LNCaP clone FGC (cell line): ENCODE measurements at regions not wholly inside any gene's neighbourhood (a gene's known extent, or its start where the extent isn't known, plus 50 kb on each side); places are given as distances from the start of the nearest gene placed in this dataset.

Experiments used
- DNase-seq: peaks from one replicate; pipeline ENCODE4 v3.0.0-alpha.2; 2011; ENCODE audit warnings: low read depth
- H3K4me3 ChIP-seq: 2 replicates; pipeline ENCODE4 v1.5.1; 2011; ENCODE audit warnings: mild to moderate bottlenecking, low read depth, low read length, control low read depth
- TF ChIP-seq, protein P1 (sequence below): IDR thresholded peaks from 2 replicates; pipeline ENCODE4 v1.5.1; 2012; ENCODE audit warnings: mild to moderate bottlenecking; ENCODE audit not compliant: control insufficient read depth, insufficient read depth; ENCODE audit errors: extremely low read depth

DNA sequence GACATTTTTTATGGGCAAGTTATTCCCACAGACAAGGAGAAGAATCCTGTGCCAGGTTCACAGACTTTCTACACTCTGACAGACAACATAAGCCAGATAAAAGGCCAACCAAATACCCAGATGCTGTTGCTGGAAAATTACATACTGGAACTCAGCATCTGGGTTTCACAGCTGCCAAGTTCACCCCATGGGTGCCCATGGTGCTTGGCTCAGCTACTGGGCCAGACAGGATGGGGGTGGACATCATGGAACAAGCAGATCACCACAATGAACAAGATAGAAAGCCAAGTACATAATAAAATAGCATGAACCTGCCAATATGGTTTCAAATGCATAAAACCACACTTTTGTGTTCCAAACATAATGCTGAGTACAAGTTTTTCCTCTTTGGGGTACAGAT, 999.8 kb downstream of the NR2F1-AS1 start:
- H3K4me3 ChIP-seq, result no peak overlapping the region
- no peak for DNase-seq
- TF ChIP-seq, protein P1, sequence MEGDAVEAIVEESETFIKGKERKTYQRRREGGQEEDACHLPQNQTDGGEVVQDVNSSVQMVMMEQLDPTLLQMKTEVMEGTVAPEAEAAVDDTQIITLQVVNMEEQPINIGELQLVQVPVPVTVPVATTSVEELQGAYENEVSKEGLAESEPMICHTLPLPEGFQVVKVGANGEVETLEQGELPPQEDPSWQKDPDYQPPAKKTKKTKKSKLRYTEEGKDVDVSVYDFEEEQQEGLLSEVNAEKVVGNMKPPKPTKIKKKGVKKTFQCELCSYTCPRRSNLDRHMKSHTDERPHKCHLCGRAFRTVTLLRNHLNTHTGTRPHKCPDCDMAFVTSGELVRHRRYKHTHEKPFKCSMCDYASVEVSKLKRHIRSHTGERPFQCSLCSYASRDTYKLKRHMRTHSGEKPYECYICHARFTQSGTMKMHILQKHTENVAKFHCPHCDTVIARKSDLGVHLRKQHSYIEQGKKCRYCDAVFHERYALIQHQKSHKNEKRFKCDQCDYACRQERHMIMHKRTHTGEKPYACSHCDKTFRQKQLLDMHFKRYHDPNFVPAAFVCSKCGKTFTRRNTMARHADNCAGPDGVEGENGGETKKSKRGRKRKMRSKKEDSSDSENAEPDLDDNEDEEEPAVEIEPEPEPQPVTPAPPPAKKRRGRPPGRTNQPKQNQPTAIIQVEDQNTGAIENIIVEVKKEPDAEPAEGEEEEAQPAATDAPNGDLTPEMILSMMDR, result no peak

DNA sequence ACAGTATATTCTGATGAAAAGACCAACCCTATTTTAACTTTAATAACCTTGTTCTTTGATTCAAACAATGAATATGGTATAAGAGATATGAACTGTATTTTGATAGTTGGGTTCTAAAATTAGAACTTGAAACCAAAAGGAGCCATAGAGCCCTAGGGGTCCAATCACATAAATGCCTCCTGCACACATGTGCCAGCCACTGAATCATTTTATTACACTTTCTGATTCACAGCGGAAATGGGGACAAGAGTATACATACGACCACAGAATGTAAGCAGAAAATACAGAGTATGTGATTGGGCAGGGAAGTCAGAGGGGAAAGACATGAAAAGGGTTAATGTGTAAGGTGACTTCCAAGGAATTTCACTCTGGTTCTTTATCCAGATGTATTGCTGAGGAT, 1000.2 kb downstream of the NR2F1-AS1 start:
- DNase-seq, result no peak
- TF ChIP-seq, protein P1, result no peak
- no peak overlapping the region for H3K4me3 ChIP-seq

DNA sequence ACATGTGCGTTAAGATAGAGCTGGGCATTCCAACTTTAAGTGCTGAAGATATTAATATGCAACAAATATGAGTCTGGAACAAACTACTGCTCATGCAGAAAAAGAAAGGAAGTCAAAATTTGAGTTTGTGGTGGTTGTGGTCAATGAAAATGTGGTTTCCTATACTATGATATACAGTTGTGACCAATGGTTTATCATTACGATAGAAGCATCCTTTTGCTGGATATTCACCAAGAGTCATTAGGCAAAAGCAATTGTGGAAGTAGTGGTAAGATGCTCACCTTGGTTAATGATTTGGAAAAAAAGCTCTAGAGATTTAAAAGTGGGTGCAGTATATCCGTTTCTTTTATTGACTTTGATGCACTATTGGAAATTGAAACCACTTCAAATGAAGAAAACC, 1007.0 kb downstream of the NR2F1-AS1 start:
- no peak for DNase-seq
- TF ChIP-seq, protein P1, result no peak
- no peak overlapping the region for H3K4me3 ChIP-seq

DNA sequence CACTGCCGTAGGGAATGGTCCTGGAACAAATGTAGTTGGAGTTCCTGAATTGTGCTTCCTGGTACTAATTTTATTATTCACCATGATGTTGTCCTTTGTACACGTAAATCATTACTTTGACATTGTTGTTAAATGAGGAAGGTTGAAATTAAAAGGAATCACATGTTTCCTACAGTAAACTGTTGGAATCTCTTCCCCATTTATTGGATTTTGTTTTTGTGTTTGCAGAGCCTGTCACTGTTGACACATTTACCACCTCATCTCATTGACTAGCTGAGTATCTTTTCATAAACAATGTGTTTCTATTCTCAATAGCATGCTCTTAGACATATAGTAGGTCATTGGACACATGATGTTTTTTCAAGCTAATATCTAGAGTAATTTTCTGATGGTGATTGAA, 1012.5 kb downstream of the NR2F1-AS1 start:
- DNase-seq, result no peak
- H3K4me3 ChIP-seq, result no peak overlapping the region
- TF ChIP-seq, protein P1, result no peak

DNA sequence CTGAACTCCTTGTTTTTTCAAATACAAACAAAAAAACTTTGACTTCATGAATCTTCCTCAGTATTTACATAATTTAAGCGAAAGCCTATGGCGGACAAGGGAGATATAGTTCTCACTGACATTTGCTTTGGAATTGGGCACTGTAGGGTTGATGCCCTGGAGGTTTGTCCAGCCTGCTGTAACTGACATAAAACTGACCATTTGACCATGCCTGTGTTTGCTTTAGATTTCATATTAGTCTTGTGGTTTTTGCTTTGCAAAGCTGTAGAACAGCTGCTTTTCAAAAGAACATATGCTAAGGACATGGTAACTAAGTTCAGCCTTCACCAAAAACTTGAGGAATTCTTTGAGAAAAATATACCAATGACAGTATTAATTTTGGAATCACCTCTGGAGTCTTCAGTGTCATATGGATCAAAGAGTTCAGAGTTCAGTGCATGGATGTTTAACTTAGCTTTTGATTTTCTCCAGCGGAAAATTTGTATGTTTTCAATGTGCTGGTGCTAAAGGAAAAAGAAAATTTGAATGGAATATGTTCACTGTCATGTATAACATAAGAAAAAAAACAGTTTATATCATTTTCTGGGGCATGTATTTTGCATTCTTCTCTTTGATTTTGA, 1013.1 kb downstream of the NR2F1-AS1 start:
- no peak for DNase-seq
- TF ChIP-seq, protein P1, result no peak
- H3K4me3 ChIP-seq, result no peak overlapping the region

DNA sequence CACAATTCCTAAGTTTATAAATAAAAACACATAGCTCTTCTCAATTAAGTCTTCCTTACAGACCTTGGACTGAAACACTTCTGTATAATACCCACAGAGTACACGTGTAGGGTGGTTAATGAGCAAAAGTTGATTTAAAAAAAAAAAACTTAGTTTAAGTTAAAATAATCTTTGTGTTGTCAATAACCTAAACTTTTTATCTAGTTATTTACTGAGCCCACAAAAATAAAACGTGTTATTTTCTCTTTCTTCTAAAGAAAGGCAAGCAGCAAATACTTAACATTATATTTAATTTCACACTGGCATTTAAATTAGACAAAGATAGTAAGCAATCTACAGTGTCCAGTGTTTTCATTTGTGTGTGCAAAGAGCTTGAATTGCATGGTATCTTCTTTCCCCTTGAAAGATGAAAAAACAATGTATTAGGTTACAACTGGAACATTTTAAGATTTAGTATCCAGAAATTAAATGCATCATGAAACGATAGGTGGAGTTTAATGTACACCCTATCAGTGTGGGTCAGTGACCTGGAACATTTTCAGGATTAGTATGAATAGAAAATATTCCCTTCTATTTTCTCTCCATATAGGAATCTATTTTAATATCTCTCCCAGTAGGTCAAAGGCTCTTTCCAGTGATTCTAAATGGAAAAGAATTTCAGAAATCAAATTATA, 1014.8 kb downstream of the NR2F1-AS1 start:
- DNase-seq, result no peak
- no peak overlapping the region for H3K4me3 ChIP-seq
- TF ChIP-seq, protein P1, result no peak

DNA sequence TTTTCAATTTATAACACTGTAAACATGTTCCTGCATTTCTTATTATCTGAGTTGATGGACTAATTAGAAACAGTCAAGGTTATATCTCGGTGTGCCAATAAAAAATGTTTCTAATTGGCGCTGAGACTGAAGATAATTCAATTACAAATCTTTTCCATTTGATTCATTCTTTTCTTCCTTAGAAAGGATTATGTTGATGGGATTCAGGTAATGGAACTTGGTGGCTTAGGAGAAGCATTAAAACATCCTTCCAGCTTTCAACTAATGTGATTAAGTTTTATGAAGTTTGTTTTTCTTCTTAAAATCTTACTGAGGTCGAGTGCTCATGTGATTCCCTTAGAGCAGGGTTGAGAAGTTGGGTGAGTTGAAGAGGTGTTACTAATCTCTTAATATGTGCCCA, 1015.3 kb downstream of the NR2F1-AS1 start:
- TF ChIP-seq, protein P1, result no peak
- H3K4me3 ChIP-seq, result no peak overlapping the region
- no peak for DNase-seq
